Glutamatergic neuron (in vitro differentiated cells): ENCODE measurements at regions not wholly inside any gene's neighbourhood (a gene's known extent, or its start where the extent isn't known, plus 50 kb on each side); places are given as distances from the start of the nearest gene placed in this dataset.
"Not testable (repeated sequence)": the region's sequence is repeated elsewhere in the genome, so short reads cannot be mapped to it uniquely, and the experiment has no call there.

Experiments used
- DNase-seq: peaks from one replicate; pipeline ENCODE4 v3.0.0; 2022
- H3K27ac Mint-ChIP-seq: one replicate; pipeline ENCODE4 v1.8.0; 2020; ENCODE audit warnings: mild to moderate bottlenecking, mixed read lengths, inconsistent platforms; ENCODE audit not compliant: unreplicated experiment
- H3K27me3 Mint-ChIP-seq: one replicate; pipeline ENCODE4 v1.8.0; 2020; ENCODE audit warnings: mild to moderate bottlenecking, moderate library complexity, mixed read lengths, inconsistent platforms; ENCODE audit not compliant: unreplicated experiment
- H3K36me3 Mint-ChIP-seq: one replicate; pipeline ENCODE4 v1.8.0; 2020; ENCODE audit warnings: mild to moderate bottlenecking, mixed read lengths, inconsistent platforms; ENCODE audit not compliant: unreplicated experiment
- H3K4me1 Mint-ChIP-seq: one replicate; pipeline ENCODE4 v1.8.0; 2020; ENCODE audit warnings: mild to moderate bottlenecking, low read depth, mixed read lengths, inconsistent platforms; ENCODE audit not compliant: unreplicated experiment
- H3K4me3 Mint-ChIP-seq: one replicate; pipeline ENCODE4 v1.8.0; 2020; ENCODE audit warnings: mild to moderate bottlenecking, mixed read lengths, inconsistent platforms; ENCODE audit not compliant: unreplicated experiment
- H3K9me3 Mint-ChIP-seq: one replicate; pipeline ENCODE4 v1.8.0; 2020; ENCODE audit warnings: mild to moderate bottlenecking, moderate library complexity, mixed read lengths, inconsistent platforms; ENCODE audit not compliant: unreplicated experiment
- CTCF ChIP-seq: fragments of 200-600 bp; sonication (generic); IDR thresholded peaks from one replicate; pipeline ENCODE4 v1.5.0; 2021; ENCODE audit not compliant: partially characterized antibody, unreplicated experiment

GRCh38 chr1:213623862-213624261 is 363.9 kb upstream of the PROX1 start:
- H3K4me3 Mint-ChIP-seq: no peak overlapping the region
- no peak for DNase-seq
- no peak overlapping the region for H3K27ac Mint-ChIP-seq
- H3K27me3 Mint-ChIP-seq: peaks cover 3% of the 10 kb centered on the region
- H3K4me1 Mint-ChIP-seq: no peaks in the 10 kb centered on the region
- peaks cover 2% of the 10 kb centered on the region for H3K9me3 Mint-ChIP-seq
- H3K36me3 Mint-ChIP-seq: peaks cover 13% of the 10 kb centered on the region
- no peak for TF ChIP-seq CTCF

- H3K36me3 Mint-ChIP-seq, H3K27ac Mint-ChIP-seq, H3K9me3 Mint-ChIP-seq, H3K4me1 Mint-ChIP-seq, DNase-seq, H3K27me3 Mint-ChIP-seq, H3K4me3 Mint-ChIP-seq: not testable (repeated sequence)
Observed at GRCh38 chr1:213636778-213637177, 351.0 kb upstream of the PROX1 start.

DNA sequence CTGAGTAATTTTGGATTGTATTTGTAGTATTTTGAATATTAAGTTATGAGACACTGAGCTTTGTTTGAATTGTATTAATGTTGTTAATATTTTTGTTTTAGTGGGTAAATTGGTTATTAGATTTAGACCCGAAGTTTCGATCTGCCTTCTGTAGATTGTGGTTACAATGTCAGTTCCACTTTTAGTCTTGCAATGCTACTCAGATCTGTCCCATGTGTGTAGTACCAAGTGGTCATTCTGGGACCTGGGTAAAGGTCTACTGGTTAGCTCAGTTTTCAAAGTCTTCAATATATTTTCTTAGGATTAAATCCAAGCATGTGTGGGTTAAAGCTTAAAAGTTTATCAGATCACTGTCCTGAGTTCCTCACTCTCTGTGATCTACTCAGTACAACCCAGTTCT is 346.5 kb upstream of the PROX1 start:
- H3K4me1 Mint-ChIP-seq: no peaks in the 10 kb centered on the region
- peaks cover 3% of the 10 kb centered on the region for H3K36me3 Mint-ChIP-seq
- no peak for DNase-seq
- H3K9me3 Mint-ChIP-seq: no peaks in the 10 kb centered on the region
- TF ChIP-seq CTCF: no peak
- H3K27ac Mint-ChIP-seq: no peak overlapping the region
- H3K27me3 Mint-ChIP-seq: peaks cover 1% of the 10 kb centered on the region
- H3K4me3 Mint-ChIP-seq: no peak overlapping the region

GRCh38 chr1:213643360-213643759 is 344.4 kb upstream of the PROX1 start:
- H3K4me1 Mint-ChIP-seq: no peaks in the 10 kb centered on the region
- H3K9me3 Mint-ChIP-seq: no peaks in the 10 kb centered on the region
- no peak overlapping the region for H3K4me3 Mint-ChIP-seq
- H3K27ac Mint-ChIP-seq: no peak overlapping the region
- no peak for TF ChIP-seq CTCF
- peaks cover 3% of the 10 kb centered on the region for H3K36me3 Mint-ChIP-seq
- no peak for DNase-seq
- peaks cover 1% of the 10 kb centered on the region for H3K27me3 Mint-ChIP-seq

- peaks cover 4% of the 10 kb centered on the region for H3K9me3 Mint-ChIP-seq
- H3K4me1 Mint-ChIP-seq: peaks cover 4% of the 10 kb centered on the region
- peaks cover 1% of the 10 kb centered on the region for H3K27me3 Mint-ChIP-seq
- no peak overlapping the region for H3K27ac Mint-ChIP-seq
- no peak for TF ChIP-seq CTCF
- no peak overlapping the region for H3K4me3 Mint-ChIP-seq
- H3K36me3 Mint-ChIP-seq: no peaks in the 10 kb centered on the region
- no peak for DNase-seq
Observed at GRCh38 chr1:213647864-213648650, 339.7 kb upstream of the PROX1 start.
